Dedifferentiated amniotic fluid mesenchymal stem cell (primary cell): ENCODE measurements at regions not wholly inside any gene's neighbourhood (a gene's known extent, or its start where the extent isn't known, plus 50 kb on each side); places are given as distances from the start of the nearest gene placed in this dataset.
A peak's percentile ranks its signal among the peaks of the same experiment; 100 is the strongest.

ENCODE experiments used
- DNase-seq: peaks from one replicate; pipeline ENCODE4 v3.0.0-alpha.2; 2016; ENCODE audit errors: extremely low spot score

DNA sequence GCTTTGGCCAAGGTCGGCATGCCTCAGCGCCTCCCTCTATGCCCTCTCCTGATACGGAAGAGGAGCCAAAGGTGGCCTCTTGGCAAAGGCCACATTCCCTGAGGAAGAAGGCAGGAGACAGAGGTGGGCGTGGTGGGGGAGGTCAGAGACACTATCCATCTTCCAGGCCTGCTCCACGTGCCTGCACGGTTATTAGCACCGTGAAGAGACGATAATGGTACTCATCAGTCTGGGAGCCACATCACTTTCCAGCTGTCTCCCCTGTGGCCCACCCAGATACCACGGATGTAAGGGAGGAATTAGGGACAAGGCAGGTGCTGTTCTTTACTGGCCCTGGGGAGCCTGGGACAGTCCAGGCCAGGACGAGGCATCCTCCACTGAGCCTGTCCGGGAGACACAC, 354.3 kb downstream of the MN1 start:
- DNase-seq = no peak

DNA sequence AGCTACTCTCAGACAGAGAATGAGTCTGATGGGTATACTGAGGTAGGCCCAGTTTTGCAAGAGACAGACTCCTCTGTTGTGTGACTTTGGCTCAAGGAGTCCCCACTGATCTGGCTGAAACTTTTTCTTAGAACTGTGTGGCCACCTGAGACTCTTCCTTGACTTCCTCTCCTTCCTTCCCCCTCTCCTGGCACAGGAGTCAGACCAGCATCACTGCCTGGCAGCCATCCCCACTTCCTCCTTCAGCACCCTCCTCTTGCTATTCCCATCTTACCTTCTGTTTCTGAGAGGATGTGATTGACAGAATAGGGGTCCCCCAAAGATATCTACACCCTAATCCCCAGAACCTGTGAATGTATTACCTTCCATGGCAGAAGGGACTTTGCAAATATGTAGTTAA, 351.1 kb downstream of the MN1 start:
- no peak for DNase-seq

DNA sequence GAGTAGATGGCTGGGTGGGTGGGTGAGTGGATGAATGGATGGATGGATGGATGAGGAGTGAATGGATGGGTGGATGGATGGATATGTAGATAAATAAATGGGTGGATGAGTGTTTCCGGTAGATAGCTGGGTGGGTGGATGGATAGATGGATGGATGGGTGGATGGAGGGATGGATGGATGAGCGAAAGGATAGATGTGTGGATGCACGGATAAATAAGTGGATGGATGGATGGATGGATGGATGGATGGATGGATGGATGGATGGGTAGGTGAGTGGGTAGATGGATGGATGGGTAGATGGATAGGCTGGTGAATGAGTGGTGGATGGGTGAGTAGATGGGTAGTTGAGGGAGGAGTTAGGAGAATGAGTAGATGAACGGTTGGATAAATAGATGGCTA, 349.3 kb downstream of the MN1 start:
- DNase-seq = no peak

DNA sequence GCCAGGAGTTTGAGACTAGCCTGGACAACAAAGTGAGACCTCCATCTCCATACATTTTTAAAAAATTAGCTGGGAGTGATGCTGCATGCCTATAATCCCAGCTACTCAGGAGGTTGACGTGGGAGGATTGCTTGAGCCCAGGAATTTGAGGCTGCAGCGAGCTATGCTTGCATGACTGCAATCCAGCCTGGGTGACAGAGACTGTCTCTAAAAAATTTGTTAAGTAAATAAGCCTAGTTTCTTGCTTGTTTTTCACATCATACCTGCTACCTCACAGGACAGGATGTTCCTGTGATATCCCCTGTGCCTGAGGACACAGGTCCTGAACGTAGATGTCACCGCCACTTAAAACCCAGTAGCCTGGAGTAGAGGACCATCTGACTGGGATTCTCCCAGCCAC, 348.6 kb downstream of the MN1 start:
- DNase-seq = no peak

DNA sequence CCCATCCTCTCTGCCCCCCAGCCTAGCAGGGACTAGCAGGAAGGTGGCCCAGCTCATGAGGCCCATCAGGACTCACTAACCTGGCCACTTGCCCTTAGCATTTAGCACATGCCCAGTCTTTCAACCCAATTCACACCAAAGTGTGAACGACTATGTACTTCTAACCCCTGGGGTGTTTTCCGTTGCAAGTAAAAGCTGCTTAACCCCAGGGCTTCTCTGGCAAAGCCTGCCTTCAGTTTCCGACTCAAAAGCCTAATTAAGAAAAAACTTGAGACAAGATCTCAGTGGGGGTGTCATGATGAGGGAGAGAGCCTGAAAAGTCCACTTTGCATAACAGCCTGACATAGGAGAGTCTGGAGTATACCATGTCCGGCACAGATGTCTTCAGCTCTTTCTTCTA, 347.8 kb downstream of the MN1 start:
- DNase-seq = no peak

DNA sequence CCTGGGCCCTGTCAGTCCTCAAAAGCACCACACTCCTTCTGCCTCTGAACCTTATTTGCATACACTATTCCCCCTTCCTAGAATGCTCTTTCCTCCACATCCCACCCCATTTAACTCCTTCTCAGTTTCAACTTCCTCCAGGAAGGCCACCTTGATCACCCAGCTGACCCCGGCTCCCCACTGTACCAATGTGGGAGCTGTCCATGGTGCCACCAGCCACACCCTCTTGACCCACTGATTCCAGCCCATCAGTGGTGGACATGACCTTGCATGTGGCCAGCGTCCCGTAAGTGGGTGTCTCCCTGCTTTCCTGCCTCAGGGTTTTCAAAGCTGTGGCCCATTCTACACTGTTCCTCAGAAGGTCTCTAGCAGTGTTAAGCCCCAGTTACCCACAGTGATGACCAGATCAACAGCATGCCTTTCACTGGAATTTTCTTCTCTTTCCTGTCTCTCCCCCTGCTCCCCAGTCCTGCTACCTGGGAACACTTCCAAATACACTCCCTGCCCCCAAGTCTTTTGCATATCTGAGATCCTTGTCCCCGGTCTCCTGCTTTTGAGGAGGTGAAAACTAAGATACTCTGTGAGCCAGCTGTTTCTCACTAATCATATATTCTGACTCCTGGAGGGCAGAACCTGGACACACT, 346.6 kb downstream of the MN1 start:
- DNase-seq = no peak

DNA sequence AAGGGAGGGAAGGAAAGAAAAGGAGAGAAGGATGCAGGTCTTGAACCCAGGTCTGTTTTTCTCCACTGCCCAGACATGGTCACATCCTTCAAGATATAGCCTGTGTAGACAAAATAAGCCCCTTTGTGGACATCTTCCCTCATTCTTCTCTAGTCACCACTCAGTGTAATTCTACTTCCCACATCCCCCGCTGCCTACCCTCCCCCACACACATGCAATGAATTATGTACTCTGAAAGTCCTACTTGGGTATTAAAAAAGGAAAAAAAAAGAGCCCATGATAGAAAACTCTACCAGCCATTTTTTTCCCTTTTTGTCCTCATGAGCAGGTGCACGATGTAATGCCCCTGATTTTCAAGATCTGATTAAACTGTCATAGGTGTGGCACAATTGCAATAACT, 346.0 kb downstream of the MN1 start:
- DNase-seq = no peak

DNA sequence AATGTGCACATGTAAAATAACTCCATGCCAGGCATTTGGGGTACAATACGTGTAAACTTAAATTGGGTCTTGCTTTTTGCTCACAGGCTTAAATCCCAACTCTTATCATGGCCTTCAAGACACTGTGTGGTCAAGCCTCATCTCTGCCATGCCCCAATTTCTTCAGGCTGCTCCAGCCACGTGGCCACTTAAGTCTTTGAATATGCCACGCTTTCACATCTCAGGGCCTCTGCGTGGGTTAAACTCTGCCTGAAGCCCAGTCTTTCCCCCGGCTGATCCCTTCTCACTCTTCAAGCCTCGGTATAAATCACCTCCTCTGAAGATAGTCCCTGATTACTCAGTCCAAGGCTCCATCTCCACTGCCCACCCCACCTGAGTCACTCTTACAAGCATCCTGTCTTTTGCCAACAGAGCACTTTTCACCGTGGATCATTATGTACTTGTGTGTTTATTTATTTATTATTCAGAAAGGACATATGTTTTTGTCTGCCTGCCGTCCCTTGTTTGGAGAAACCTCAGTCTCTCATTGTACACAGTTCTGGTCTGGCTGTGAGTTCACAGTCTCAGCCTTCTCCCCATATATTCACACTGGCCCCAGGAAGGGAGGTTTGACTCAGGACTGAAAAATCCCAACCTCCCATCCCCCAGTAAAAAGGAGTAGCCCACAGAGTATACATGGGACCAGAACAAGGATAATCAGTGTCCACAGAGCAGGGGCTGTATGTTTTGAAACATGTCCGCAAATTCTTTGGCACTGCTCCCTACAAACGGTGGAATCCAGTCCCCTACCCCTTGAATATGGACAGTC, 344.7 kb downstream of the MN1 start:
- peak; percentile 40 for DNase-seq

DNA sequence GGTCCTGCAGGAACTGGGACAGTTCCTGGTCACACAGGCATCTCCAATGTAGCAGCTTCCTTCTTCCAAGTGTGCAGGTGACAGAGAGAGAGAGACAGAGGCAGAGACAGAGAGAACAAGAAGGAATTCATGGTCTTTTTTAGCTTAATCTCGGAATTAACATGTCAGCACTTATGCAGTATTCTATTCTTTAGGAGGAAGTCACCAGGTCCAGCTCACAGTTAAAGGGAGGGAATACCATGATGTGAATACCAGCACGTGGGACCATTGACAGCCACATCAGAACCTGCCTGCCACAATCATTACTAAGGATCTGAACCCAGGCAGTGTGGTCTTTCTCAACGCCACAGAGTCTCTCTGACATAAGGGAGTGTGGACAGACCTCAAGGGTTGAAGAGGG, 341.6 kb downstream of the MN1 start:
- no peak for DNase-seq

DNA sequence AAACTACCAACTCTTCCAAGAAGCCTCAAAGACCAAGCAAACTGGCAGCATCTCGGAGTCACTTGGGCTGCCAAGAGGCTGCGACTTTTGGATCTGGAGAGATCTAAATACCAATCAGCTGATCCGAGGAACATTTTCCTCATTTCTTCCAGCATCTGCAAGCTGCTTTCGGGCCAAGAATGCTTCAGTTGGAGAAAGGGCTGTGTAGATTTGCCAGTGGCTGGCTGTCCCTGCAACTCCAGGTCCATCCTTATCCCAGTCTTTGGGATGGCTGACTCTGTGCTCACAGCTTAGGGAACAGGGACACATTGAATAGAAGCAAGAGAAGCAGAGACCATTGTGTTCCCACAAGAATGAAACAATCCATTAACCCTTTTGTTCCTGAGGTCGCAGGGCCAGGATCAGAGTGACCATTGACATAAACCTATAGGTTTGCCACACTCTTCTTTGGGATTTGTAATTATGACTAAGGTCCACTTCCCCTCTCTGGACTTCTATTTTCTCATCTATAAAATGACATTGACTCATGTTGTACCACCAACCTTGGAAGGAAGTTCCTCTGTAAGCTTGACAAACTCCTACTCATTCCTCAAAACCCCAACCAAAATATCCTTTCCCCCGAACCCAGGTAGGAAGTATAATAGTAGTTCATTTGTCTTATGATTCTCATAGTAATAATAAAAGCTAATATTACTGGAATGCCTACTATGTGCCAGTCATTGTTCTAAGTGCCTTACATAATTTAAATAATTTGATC, 340.8 kb downstream of the MN1 start:
- peak; percentile 74 for DNase-seq

DNA sequence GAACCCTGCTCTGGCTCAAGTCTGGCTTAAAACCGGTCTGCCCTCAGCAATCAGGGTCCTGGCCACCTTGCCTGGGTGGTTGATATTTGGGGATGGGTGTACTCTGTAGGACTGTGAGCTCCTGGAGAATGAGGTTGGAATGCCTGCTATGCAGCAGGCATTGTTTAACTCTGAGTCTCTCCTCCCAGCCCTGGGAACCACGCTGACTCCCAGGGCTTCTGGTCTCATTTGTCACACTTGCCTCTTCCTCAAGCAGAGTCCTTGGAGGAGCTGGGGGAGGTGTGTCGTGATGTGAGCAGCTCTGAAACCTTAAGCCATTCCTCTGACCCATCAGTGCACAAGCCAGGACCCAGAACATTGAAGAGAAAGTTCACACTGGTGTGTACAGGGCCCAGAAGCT, 340.1 kb downstream of the MN1 start:
- DNase-seq = peak; percentile 72

DNA sequence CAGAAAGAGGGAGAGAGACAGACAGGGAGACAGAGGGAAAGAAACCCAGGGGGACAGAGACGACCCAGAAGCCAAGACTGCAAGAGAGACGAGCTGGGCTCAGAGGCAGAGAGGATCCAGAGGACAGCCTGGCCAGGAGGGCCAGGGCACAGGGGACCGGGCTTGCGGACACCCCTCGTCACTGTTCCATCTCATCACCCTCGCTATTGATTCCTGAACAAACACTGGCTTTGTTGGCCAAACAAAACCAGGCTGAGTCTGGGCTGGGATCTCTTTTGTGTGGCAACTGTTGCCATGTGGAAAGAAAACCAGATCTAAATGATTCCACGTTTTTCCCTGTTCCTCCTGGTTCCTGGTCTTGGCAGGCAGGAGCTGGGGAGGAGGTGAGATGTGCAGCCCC, 339.4 kb downstream of the MN1 start:
- DNase-seq = no peak

DNA sequence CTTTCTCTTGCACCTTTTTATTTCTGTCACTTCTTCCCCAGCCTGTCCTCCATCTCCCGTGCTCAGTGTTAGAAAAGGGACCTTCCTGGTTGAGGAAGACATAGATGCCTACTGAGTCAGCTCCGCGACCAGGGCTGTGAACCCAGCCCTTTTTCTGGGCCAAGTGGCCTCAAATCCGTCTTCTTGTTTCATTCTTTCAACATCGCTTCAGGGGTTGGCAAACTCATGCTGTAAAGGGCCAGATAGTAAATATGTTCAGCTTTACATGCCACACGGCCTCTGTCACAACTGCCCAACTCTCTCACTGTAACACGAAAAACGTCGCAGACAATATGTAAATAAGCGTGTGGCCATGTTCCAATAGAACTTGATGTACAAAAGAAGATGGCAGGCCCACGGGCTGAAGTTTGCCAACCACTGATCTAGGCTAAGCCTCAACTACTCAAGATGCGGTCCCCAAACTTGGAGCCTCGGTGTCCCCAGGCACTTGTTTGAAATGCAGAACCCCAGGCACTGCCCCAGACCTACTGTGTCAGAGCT, 338.4 kb downstream of the MN1 start:
- DNase-seq = no peak

DNA sequence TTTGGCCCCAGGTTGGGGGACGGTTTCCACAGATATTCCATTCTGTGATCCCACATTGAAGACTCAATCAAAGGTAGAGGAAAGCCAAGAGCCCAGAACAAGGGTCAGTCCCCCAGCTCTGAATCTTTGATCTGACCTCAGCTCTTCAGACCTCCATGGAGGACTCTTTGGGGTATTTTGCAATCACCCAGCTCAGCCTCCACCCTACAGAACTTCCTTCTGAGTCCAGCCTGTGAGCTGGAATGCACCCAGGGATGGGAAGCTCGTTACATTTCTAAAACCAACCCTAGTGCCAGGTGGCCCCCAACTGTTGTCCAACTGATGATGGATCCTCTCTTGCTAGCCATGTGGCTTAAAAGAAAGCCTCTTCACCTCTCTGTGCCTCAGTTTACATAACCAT, 335.3 kb downstream of the MN1 start:
- no peak for DNase-seq

DNA sequence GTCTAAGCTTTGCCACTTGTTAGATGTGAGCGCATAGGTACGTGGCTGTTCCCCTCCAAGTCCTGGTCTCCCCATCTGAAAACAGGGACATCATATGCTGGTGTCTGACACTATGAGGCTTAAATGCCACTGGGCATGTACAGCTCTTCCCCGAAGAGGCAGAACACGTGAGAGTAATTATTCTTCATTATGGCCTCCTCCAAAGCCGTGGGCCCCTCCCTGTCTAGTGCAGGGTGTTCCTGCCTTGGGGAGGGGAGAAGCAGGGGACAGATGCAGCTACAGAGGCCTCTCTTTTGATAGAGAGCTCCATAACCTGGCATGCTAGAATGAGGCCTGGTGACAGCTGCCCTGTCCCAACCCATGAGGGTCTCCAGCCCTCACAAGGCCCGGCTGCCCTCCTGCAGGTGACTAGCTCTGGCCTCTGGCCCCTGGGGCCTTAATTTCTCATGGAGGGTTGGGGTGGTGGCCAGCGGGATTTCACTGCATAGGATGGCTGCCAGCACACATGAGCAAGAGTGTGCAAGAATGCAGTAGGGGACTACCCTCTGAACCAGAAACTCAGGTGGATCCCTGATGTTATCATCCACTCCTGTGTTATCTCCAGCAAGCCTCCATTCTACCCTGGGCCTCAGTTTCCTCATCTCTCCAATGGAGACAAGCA, 334.6 kb downstream of the MN1 start:
- no peak for DNase-seq

DNA sequence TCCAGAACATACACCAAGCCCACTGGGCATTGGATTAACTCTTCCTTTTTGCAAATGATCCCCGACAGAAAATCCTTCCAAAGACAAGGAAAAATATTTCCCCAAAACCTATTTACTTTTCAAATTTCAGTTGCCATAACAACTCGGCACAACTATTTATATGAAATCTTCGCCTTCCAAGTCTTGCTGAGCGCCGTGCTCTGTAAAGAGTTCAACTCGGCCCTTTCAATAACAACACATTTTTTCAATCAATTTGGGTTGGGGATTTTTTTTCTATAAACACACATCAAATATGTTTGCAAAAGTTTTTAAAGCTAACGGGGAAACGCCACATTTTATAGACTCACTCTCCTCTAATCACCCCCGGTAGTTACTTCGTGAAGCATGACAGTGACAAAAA, 333.8 kb downstream of the MN1 start:
- DNase-seq = no peak

DNA sequence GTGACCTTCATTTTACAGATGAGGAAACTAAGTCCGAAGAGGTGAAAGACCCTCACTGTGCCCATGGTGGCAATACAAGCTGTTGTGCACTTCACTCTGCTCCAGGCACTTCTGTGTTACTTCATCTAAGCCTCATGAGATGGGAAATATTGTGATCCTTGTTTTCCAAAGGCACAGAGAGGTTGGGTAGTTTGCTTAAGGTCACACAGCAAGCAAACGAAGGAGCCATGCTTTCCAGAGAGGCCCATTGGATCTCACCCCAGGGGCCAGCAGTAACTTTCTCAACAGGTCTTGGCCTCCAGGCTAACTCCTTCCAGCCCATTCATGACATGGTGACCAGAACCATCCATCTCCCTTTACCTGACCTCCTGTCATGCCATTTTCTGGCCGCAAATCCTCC, 332.8 kb downstream of the MN1 start:
- DNase-seq = no peak

DNA sequence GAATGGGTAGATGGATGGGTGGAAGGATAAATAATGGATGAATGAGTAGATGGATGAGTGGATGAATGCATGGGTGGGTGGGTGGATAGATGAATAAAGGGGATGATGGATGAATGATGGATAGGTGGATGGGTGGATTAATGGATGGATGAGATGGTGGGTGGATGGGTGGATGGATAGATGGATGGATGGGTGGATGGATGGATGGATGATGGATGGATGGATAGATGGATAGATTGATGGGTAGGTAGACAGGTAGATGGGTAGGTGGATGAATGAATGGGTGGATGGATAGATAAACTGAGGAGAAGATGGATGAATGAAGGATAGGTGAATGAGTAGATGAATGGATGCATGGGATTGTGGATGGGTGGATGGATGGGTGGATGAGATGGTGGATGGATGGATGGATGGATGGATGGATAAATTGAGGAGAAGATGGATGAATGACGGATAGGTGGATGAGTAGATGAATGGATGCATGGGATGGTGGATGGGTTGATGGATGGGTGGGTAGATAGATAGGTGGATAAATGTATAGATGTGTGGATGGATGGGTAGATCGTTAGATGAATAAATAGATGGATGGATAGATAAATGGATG, 331.3 kb downstream of the MN1 start:
- no peak for DNase-seq

DNA sequence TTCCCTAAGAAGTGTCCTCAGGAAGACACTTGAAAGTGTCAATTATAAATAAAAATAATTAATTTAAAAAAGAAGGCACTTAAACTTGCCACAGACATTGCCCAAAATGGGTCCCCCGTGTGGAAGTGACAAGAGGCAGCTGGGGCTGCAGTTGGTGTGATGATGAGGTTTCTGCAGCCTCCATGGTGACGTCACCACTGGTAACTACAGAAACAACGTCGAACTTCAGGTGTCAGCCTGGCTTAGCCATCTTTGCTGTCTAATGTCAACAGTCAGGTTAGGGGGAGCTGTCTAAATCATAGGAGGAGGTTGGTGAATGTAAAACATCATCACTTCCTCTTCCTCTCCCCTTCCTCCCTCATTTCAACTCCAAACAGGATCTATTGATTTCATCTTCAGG, 328.6 kb downstream of the MN1 start:
- DNase-seq = no peak

DNA sequence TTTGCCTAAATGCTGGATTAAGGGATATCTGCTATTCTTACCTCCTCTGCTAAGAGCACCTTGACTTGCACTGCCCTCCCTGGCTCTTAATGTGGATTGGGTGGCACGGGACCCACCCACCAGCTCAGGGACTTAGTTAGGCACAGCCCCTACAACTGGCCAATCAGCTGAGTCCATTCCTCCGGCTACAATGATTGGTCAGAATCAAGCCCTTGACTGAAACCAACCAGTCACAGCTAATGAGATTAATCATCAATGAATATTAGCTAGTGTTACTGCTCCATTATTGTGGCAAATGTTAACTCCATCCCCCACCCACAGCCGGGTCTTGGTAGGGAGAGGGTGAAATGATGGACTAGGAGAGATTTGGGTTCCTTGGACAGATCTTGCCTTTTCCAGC, 328.0 kb downstream of the MN1 start:
- DNase-seq = no peak

DNA sequence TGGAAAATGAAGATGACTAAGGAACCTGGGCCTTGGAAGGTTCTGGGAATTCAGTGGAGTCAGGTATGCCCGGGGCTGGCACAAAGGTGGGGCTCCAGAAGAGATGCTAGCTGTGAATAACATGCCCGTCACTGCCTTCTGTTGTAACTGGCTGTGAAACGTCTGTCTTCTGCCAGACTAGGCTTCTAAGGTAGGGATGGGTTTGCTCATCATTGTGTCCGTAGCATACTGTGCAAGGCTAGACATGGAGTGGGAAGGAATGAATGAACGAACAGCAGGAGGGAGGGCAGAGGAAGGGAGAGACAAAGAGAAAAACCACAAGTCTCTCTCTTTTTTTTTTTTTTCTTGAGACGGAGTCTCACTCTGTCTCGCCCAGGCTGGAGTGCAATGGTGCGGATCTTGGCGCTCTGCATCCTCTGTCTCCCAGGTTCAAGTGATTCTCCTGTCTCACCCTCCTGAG, 327.4 kb downstream of the MN1 start:
- no peak for DNase-seq
